ENCODE measurements at regions not wholly inside any gene's neighbourhood (a gene's known extent, or its start where the extent isn't known, plus 50 kb on each side); places are given as distances from the start of the nearest gene placed in this dataset.

DNA sequence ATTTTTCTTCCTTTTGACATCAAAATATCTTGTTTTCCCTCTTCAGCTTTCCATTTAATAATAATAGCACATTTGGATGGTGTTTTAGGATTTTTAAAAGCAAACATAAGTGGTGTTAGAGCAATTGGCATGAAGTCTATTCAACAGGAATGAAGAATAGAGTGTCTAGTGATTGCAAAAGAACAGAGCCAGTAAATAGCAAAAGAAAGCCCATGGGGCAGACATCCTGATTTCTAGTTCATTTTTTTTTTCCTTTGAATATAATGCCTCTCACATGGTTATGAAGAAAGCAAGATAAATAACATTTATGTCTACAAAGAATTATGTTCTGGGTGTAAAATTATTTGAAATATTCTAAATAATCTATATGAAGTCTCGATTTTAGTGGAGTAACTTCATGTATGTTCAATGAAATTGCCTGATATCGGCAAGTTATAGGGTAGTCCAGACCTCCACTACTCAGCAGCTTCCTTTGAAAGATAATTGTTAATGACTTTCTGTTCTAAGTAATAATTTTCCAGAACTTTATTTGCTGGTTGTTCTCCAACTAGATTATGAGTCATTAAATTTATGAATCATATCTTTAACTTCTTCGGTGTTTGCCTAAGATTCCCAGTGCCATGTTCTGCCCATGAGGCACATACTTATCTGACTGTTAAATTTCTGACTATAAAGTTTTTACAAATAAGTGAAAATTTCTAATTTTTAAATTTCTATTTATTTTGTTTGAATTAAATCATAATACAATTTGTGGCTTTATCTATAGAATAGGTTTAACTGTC lies 587.9 kb downstream of the TLL1 start:
- no peaks in the 10 kb centered on the region for H4K20me1 ChIP-seq (replicated peaks in 1 of 2; ENCODE audit: control insufficient read depth in 1 of 2, insufficient read depth in 2 of 2, low read length in 2 of 2)
- CTCF ChIA-PET (ENCODE audit: partially characterized antibody), result interaction anchor here (0.9 kb wide), 1 partner anchor 22 kb away, joined by 3 read pairs; no protein-coding TSS in a partner anchor

More for the DNA sequence above, 587.9 kb downstream of the TLL1 start:
- Histone ChIP-seq H2BK12ac (ENCODE audit: low read depth, low read length) (no peak overlapping the region), H2BK20ac (ENCODE audit: low read length) (no peak overlapping the region), H3K4me1 (replicated peaks in 1 of 4; ENCODE audit: control insufficient read depth in 3 of 4, insufficient read depth in 4 of 4, low read length in 3 of 4) (no peaks in the 10 kb centered on the region), H3K14ac (ENCODE audit: insufficient read length) (no peak overlapping the region), H3K23me2 (ENCODE audit: low read depth, low read length) (no peaks in the 10 kb centered on the region), H3K9me3 (ENCODE audit: insufficient read depth in 2 of 2, low read depth in 1 of 2, low read length in 1 of 2) (no peaks in the 10 kb centered on the region), H3K27ac (ENCODE audit: low read depth, low read length) (no peak overlapping the region), H3K4me2 (ENCODE audit: insufficient read depth in 1 of 2, low read depth in 2 of 2, low read length in 2 of 2) (no peak overlapping the region), H4K5ac (ENCODE audit: insufficient read length, low read depth, low read length) (no peak overlapping the region), H2BK5ac (ENCODE audit: low read depth, low read length) (no peak overlapping the region), H3K9ac (replicated peaks in 1 of 4; ENCODE audit: extremely low read depth in 1 of 4, low read depth in 3 of 4, low read length in 3 of 4) (no peak overlapping the region), H3K79me2 (ENCODE audit: control insufficient read depth in 1 of 2, insufficient read depth in 2 of 2, low read length in 2 of 2) (no peaks in the 10 kb centered on the region), H2AFZ (ENCODE audit: low read length) (no peak overlapping the region), H3K18ac (ENCODE audit: extremely low read depth, low read length) (no peak overlapping the region), H3K36me3 (ENCODE audit: control insufficient read depth in 2 of 4, insufficient read depth in 4 of 4, low read length in 3 of 4) (no peaks in the 10 kb centered on the region), H3K4me3 (ENCODE audit: extremely low read depth in 1 of 4, insufficient read depth in 2 of 4, low read depth in 3 of 4, low read length in 4 of 4) (no peak overlapping the region), H2AK5ac (ENCODE audit: low read depth, low read length) (no peak overlapping the region), H2BK15ac (ENCODE audit: low read length) (no peak overlapping the region), H4K8ac (ENCODE audit: extremely low read depth, insufficient read depth, low read length) (no peak overlapping the region), H4K91ac (replicated peaks; ENCODE audit: insufficient read length, low read length) (no peak overlapping the region), H3K56ac (replicated peaks; ENCODE audit: insufficient read length, low read depth, low read length) (no peak overlapping the region), H3K27me3 (replicated peaks in 1 of 4; ENCODE audit: control insufficient read depth in 3 of 4, extremely low read depth in 1 of 4, insufficient read depth in 3 of 4, low read length in 3 of 4) (no peaks in the 10 kb centered on the region), H3K4ac (replicated peaks; ENCODE audit: insufficient read length, low read depth, low read length) (no peak overlapping the region), H3K23ac (ENCODE audit: insufficient read length) (no peak overlapping the region), H2BK120ac (replicated peaks; ENCODE audit: low read depth, low read length) (no peak overlapping the region), H3K79me1 (ENCODE audit: low read depth, low read length) (no peaks in the 10 kb centered on the region)
- FAIRE-seq (no peak), DNase-seq (ENCODE audit: low read depth in 1 of 2, low spot score in 2 of 2) (no peak)
- 88% methylated on average over 3 of the region's 3 CpGs; no CpG with 5 or more reads in 1 of the 2 experiments for WGBS, 2 experiments (ENCODE audit: extremely low coverage in 1 of 2, insufficient coverage in 1 of 2, insufficient read length in 1 of 2, insufficient replicate concordance in 2 of 2, low coverage in 1 of 2, low lambda C conversion rate in 2 of 2, missing lambda C conversion rate in 1 of 2)
- POLR2A ChIA-PET (ENCODE audit: partially characterized antibody), result no interaction called here
- TF ChIP-seq CHD1 (IDR thresholded peaks at IDR 0.05; ENCODE audit: low read depth, low read length) (no peak), TCF12 (IDR thresholded peaks at IDR 0.05; ENCODE audit: low read depth, low read length) (no peak), RAD21 (IDR thresholded peaks at IDR 0.05 in 1 of 2, conservative IDR thresholded peaks at IDR 0.05 in 1 of 2; ENCODE audit: low read depth in 2 of 2, low read length in 2 of 2) (no peak), JUN (IDR thresholded peaks at IDR 0.05; ENCODE audit: low read depth, low read length) (no peak), BCL11A (IDR thresholded peaks at IDR 0.05; ENCODE audit: low read depth in 2 of 2, low read length in 2 of 2) (no peak), TAF7 (optimal IDR thresholded peaks at IDR 0.05; ENCODE audit: borderline replicate concordance, low read depth, low read length) (no peak), MAFK (IDR thresholded peaks at IDR 0.05; ENCODE audit: low read depth, low read length) (no peak), ASH2L (IDR thresholded peaks at IDR 0.05; ENCODE audit: low read length) (no peak)
